Duodenal mucosa (tissue), 2 donors: ENCODE measurements at regions not wholly inside any gene's neighbourhood (a gene's known extent, or its start where the extent isn't known, plus 50 kb on each side); places are given as distances from the start of the nearest gene placed in this dataset.

Experiments used
- H3K27ac ChIP-seq: one replicate; pipeline ENCODE4 v1.7.0; 2013; ENCODE audit warnings: low read depth, low read length
- H3K27me3 ChIP-seq, 2 donors: one replicate each; pipeline ENCODE4 v1.7.0; 2013; ENCODE audit warnings: low read length in 2 of 2, control low read depth in 1 of 2; ENCODE audit not compliant: insufficient read depth in 2 of 2, control insufficient read depth in 1 of 2
- H3K36me3 ChIP-seq, 2 donors: one replicate each; pipeline ENCODE4 v1.7.0; 2013; ENCODE audit warnings: low read length in 2 of 2, control low read depth in 1 of 2; ENCODE audit not compliant: insufficient read depth in 2 of 2, control insufficient read depth in 1 of 2
- H3K4me1 ChIP-seq, 2 donors: one replicate each; pipeline ENCODE4 v1.7.0; 2013; ENCODE audit warnings: low read length in 2 of 2, control low read depth in 1 of 2; ENCODE audit not compliant: insufficient read depth in 2 of 2, control insufficient read depth in 1 of 2
- H3K4me3 ChIP-seq, 2 donors: one replicate each; pipeline ENCODE4 v1.7.0; 2013; ENCODE audit warnings: low read length in 2 of 2, low read depth in 1 of 2
- H3K9ac ChIP-seq, 2 donors: one replicate each; pipeline ENCODE4 v1.7.0; 2013; ENCODE audit warnings: low read length in 2 of 2, low read depth in 1 of 2
- H3K9me3 ChIP-seq, 2 donors: one replicate each; pipeline ENCODE4 v1.7.0; 2013; ENCODE audit warnings: low read length in 2 of 2, control low read depth in 1 of 2; ENCODE audit not compliant: control insufficient read depth in 1 of 2

DNA sequence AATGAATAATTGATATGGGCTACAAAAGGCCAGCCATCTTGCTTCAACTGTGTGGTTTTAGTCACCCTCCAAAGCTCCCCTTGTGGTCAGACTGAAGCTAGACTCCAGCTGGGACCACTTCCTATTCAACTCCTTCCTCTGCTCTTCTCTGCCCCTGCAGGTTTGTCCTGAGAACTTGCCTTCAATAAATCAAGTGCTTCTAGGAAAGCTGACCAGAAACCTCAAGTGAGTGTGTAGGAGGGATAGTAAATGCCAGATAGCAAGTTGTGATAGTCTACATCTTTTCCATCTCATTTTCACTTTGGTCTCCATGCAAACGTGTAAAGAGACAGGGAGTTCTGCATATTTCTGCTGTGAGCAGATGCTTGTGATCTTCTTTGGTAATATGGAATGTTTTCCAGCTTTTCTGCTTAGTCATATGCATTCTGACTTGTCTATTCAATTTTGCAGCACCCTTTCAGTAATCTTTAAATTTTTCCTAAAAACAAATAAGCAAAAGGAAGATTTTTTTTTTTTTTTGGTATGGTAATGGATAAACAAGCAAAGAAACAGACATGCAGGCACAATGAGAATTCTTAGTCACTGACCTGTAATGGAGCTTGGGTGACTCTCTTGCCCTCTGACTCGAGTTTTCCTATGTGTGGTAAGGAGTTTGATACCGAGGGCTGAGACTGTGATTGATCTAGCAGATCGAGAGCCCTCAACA lies 201.3 kb upstream of the BTBD3 start:
- Histone ChIP-seq H3K27ac (no peak overlapping the region), H3K4me3 (no peak overlapping the region), H3K9me3 (no peaks in the 10 kb centered on the region), H3K36me3 (no peaks in the 10 kb centered on the region), H3K4me1 (no peaks in the 10 kb centered on the region), H3K9ac (no peak overlapping the region), H3K27me3 (no peaks in the 10 kb centered on the region)

DNA sequence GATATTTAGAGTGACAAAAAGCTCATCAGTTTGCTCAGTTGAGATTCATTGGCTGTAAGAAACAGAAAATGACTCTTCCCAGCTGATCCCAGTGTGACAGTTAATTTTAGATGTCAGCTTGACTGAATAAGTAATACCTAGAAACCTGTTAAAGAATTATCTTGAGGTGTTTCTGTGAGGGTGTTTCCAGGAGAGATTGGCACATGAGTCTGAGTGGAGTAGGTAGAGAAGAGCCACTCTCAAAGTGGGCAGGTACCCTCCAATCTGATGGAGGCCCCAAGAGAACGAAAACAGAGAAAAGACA lies 200.8 kb upstream of the BTBD3 start:
- H3K4me1 ChIP-seq, result no peaks in the 10 kb centered on the region
- no peak overlapping the region for H3K4me3 ChIP-seq
- H3K9me3 ChIP-seq, result no peaks in the 10 kb centered on the region
- no peak overlapping the region for H3K9ac ChIP-seq
- no peaks in the 10 kb centered on the region for H3K36me3 ChIP-seq
- no peak overlapping the region for H3K27ac ChIP-seq
- no peaks in the 10 kb centered on the region for H3K27me3 ChIP-seq

DNA sequence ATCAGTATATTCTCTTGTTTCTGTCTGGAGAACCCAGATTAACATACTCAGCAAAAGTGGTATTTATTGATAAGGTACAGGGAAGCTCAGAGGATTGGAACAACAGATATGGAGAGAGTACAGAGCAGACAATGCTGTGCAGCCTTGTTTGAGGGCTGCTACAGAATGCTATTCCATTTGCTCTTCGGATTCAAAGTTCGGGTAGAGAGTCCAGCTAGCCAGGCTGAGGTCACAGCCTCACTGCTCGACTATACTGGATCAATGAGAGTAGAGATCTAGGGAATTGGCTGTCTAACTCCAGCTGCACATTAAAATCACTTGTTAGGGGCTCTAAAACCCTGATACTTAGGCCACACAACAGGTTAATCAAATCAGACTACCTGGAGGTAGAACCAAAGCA lies 200.1 kb upstream of the BTBD3 start:
- Histone ChIP-seq H3K36me3 (no peaks in the 10 kb centered on the region), H3K27ac (no peak overlapping the region), H3K4me1 (no peaks in the 10 kb centered on the region), H3K4me3 (no peak overlapping the region), H3K9ac (no peak overlapping the region), H3K27me3 (no peaks in the 10 kb centered on the region), H3K9me3 (no peaks in the 10 kb centered on the region)

DNA sequence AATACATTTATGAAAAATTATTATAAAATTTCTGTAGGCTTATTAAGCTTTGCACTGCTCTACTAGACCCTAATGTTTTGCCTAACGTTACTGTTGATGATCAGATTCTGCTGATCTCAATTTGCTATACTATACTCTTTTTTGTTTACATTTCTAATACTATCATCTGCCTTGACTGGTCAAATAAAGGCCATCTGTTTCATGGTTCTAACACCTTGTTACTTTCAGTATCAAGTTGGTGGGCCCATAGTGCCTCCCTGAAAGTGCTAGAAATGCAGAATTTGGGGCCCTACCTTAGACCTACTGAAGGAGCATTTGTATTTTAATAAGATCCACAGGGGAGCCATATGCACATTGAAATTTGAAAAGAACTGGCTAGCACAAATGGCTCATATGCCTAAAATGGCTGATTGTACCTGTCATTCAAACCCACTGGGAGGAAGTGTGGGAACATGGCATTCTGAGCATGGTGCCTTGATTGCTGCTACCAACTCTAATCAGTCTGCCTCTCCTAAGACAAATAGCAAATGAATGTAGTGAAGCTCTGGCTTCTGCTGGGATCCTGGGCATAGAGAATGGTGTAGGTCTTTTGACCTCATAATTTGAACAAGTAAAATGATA lies 199.1 kb upstream of the BTBD3 start:
- H3K4me1 ChIP-seq, result no peaks in the 10 kb centered on the region
- no peak overlapping the region for H3K9ac ChIP-seq
- no peaks in the 10 kb centered on the region for H3K9me3 ChIP-seq
- no peaks in the 10 kb centered on the region for H3K27me3 ChIP-seq
- no peak overlapping the region for H3K27ac ChIP-seq
- H3K36me3 ChIP-seq, result no peaks in the 10 kb centered on the region
- no peak overlapping the region for H3K4me3 ChIP-seq

DNA sequence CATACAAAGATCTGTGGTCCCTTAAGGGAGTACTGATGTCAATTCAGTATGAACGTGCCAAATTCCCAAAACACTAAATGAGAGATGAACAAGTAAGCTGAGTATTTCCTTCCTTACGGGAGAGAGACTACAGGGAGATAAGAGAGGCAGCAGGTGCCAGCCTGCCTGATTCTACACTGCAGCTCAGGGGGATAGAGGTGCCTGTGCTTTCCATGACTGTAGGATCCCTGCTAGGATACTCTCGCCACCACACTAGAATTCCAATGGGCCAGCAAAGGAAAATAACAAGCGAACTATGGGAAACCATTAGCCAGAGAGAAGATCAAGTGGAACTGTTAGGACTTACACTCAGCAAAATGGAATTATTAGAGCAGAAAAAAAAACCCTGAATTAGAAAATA lies 198.5 kb upstream of the BTBD3 start:
- Histone ChIP-seq H3K9me3 (no peaks in the 10 kb centered on the region), H3K27ac (no peak overlapping the region), H3K27me3 (no peaks in the 10 kb centered on the region)

DNA sequence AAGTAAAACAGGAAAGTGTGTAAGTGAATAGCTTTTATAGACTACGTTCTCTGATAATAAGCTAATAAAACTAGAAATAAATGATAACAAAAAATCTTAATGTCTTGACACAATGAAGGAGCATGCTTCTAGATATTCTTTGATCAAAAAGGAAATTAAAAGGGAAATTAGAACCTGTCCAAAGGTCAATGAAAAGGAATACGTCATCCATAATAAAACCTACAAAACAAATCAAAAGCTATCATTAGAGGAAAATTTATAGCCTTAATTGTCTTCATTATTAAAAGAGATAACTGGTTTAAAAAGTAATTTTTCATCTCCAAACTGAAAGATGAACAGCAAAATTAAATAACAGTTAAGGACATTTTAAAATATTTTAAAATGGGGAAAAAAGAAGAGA lies 196.3 kb upstream of the BTBD3 start:
- Histone ChIP-seq H3K36me3 (no peaks in the 10 kb centered on the region), H3K27me3 (no peaks in the 10 kb centered on the region), H3K4me1 (no peaks in the 10 kb centered on the region), H3K4me3 (no peak overlapping the region), H3K9me3 (no peaks in the 10 kb centered on the region), H3K9ac (no peak overlapping the region), H3K27ac (no peak overlapping the region)

More for the DNA sequence above, 198.5 kb upstream of the BTBD3 start:
- Histone ChIP-seq H3K4me3 (no peak overlapping the region), H3K36me3 (no peaks in the 10 kb centered on the region), H3K4me1 (no peaks in the 10 kb centered on the region), H3K9ac (no peak overlapping the region)

DNA sequence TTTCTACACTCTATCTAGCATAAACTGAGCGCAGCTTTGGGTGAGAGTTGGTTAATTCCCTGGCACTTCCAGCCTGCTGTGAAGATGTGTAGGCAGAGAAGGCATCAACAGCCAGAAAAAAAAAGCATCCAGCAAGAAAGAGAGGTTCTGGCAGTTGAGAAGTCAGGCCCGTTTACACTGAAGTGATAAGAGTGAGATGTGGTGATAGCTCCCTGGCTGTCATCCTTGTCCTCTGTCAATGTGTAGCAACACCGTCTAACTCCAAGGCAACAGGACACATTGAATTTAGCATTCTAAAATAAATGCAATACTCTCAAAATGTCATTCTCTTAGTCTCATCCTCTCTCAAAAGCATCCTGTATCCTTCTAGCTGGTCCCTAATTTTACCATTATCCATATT lies 193.6 kb upstream of the BTBD3 start:
- Histone ChIP-seq H3K27ac (no peak overlapping the region), H3K9me3 (no peaks in the 10 kb centered on the region)

DNA sequence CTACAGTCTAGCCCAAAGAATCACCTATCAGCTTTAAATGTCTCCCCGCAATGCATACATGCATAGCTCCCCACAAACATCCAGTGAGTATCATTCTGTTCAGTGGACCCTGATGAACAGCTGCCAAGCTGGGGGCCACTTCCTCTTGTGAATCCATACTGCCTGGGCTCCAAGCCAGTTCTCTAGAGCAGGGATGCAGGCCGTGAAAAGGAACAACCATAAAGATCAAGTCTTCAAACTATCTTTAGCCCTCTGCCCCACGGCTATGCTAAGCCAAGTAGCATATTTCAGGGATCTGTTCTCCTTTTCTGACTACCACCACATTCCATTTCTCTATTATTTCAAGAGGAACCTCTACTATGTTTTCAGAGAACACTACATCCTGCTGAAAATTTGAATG lies 191.7 kb upstream of the BTBD3 start:
- Histone ChIP-seq H3K27me3 (no peaks in the 10 kb centered on the region), H3K9me3 (no peaks in the 10 kb centered on the region), H3K4me3 (no peak overlapping the region), H3K9ac (no peak overlapping the region), H3K4me1 (no peaks in the 10 kb centered on the region), H3K36me3 (no peaks in the 10 kb centered on the region), H3K27ac (no peak overlapping the region)

More for the DNA sequence above, 193.6 kb upstream of the BTBD3 start:
- no peaks in the 10 kb centered on the region for H3K36me3 ChIP-seq
- H3K4me3 ChIP-seq, result no peak overlapping the region
- no peaks in the 10 kb centered on the region for H3K4me1 ChIP-seq
- H3K9ac ChIP-seq, result no peak overlapping the region
- H3K27me3 ChIP-seq, result no peaks in the 10 kb centered on the region

DNA sequence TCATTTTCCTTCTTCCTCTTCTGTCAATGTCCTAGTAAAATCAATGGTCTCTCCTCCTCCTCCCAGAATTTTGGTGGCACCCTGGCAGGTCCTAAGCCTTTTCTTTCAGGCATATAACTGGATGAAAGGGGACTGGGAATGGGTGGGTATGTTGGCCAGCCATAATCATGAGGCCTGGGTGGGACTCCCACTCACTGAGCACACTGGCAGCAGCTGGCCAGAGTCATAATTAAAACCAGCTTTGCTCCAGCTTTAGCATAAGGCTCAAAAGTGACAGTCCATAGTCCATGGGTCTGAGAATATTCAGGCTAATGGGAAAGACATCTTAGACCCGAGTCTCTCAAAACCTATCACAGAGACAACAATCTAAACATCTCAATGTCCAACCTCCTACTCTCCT lies 190.0 kb upstream of the BTBD3 start:
- Histone ChIP-seq H3K9ac (no peak overlapping the region), H3K36me3 (no peaks in the 10 kb centered on the region), H3K27me3 (no peaks in the 10 kb centered on the region), H3K4me3 (no peak overlapping the region), H3K9me3 (no peaks in the 10 kb centered on the region), H3K4me1 (no peaks in the 10 kb centered on the region), H3K27ac (no peak overlapping the region)

DNA sequence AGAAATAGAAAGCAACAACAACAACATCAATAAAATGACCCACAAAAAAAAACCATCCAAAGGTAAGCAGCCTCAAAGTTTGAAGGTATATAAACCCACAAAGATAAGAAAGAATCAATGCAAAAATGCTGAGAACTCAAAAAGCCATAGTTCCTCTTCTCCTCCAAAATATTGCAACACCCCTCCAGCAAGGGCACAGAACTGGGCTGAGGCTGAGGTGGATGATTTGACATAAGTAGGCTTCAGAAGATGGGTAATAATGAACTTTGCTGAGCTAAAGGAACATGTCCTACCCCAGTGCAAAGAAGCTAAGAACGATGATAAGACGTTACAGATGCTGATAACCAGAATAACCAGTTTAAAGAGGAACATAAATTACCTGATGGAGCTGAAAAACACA lies 188.8 kb upstream of the BTBD3 start:
- Histone ChIP-seq H3K4me1 (no peaks in the 10 kb centered on the region), H3K27me3 (no peaks in the 10 kb centered on the region), H3K4me3 (no peak overlapping the region), H3K9me3 (no peaks in the 10 kb centered on the region), H3K27ac (no peak overlapping the region), H3K9ac (no peak overlapping the region), H3K36me3 (no peaks in the 10 kb centered on the region)
